BE2C (cell line): ENCODE measurements at regions not wholly inside any gene's neighbourhood (a gene's known extent, or its start where the extent isn't known, plus 50 kb on each side); places are given as distances from the start of the nearest gene placed in this dataset.

Source experiments
- DNase-seq: peaks from one replicate; pipeline ENCODE4 v3.0.0-alpha.2; 2020
- H3K27me3 ChIP-seq: fragments of 250-450 bp; sonication (Bioruptor Pico); 2 replicates; pipeline ENCODE4 v1.5.1; 2020; ENCODE audit warnings: mild to moderate bottlenecking
- H3K36me3 ChIP-seq: fragments of 250-450 bp; sonication (Bioruptor Pico); 2 replicates; pipeline ENCODE4 v1.5.1; 2020; ENCODE audit warnings: mild to moderate bottlenecking
- H3K4me1 ChIP-seq: fragments of 250-450 bp; sonication (Bioruptor Pico); 2 replicates; pipeline ENCODE4 v1.5.1; 2020
- H3K4me3 ChIP-seq: 2 replicates; pipeline ENCODE4 v1.5.1; 2011; ENCODE audit warnings: low read depth, low read length
- H3K9me3 ChIP-seq: fragments of 250-450 bp; sonication (Bioruptor Pico); 2 replicates; pipeline ENCODE4 v1.5.1; 2020
- CTCF ChIP-seq: IDR thresholded peaks from 2 replicates; pipeline ENCODE4 v1.5.1; 2012; ENCODE audit warnings: mild to moderate bottlenecking, low read depth, low read length

GRCh38 chrX:82041034-82041433 is 839.1 kb downstream of the SH3BGRL start:
- TF ChIP-seq CTCF = no peak
- Histone ChIP-seq H3K9me3 (no peaks in the 10 kb centered on the region), H3K27me3 (no peaks in the 10 kb centered on the region), H3K4me3 (no peak overlapping the region), H3K36me3 (no peaks in the 10 kb centered on the region), H3K4me1 (no peaks in the 10 kb centered on the region)
- no peak for DNase-seq

- DNase-seq = no peak
- TF ChIP-seq CTCF = no peak
- Histone ChIP-seq H3K4me3 (no peak overlapping the region), H3K4me1 (no peaks in the 10 kb centered on the region), H3K36me3 (no peaks in the 10 kb centered on the region), H3K27me3 (no peaks in the 10 kb centered on the region), H3K9me3 (no peaks in the 10 kb centered on the region)
Observed at GRCh38 chrX:82058728-82059127, 856.8 kb downstream of the SH3BGRL start.

- TF ChIP-seq CTCF = no peak
- H3K4me1 ChIP-seq = no peaks in the 10 kb centered on the region
- H3K27me3 ChIP-seq = no peaks in the 10 kb centered on the region
- H3K9me3 ChIP-seq = no peaks in the 10 kb centered on the region
- H3K36me3 ChIP-seq = no peaks in the 10 kb centered on the region
- no peak overlapping the region for H3K4me3 ChIP-seq
- DNase-seq = no peak
Observed at GRCh38 chrX:82070948-82071347, 869.0 kb downstream of the SH3BGRL start.

GRCh38 chrX:82081027-82081426 is 879.1 kb downstream of the SH3BGRL start:
- no peak for DNase-seq
- H3K4me3 ChIP-seq = no peak overlapping the region
- no peaks in the 10 kb centered on the region for H3K4me1 ChIP-seq
- no peaks in the 10 kb centered on the region for H3K36me3 ChIP-seq
- no peaks in the 10 kb centered on the region for H3K9me3 ChIP-seq
- no peaks in the 10 kb centered on the region for H3K27me3 ChIP-seq
- no peak for TF ChIP-seq CTCF

GRCh38 chrX:82087699-82088098 is 885.8 kb downstream of the SH3BGRL start:
- TF ChIP-seq CTCF = no peak
- Histone ChIP-seq H3K4me3 (no peak overlapping the region), H3K9me3 (no peaks in the 10 kb centered on the region), H3K36me3 (no peaks in the 10 kb centered on the region), H3K27me3 (no peaks in the 10 kb centered on the region), H3K4me1 (no peaks in the 10 kb centered on the region)
- DNase-seq = no peak

GRCh38 chrX:82092307-82092706 is 890.4 kb downstream of the SH3BGRL start:
- Histone ChIP-seq H3K36me3 (no peaks in the 10 kb centered on the region), H3K27me3 (no peaks in the 10 kb centered on the region), H3K4me3 (no peak overlapping the region), H3K9me3 (no peaks in the 10 kb centered on the region), H3K4me1 (no peaks in the 10 kb centered on the region)
- DNase-seq = no peak
- no peak for TF ChIP-seq CTCF
